Activated B cell treated with CpG ODN at 0.5 μM for 24 hours (primary cell): ENCODE measurements at regions not wholly inside any gene's neighbourhood (a gene's known extent, or its start where the extent isn't known, plus 50 kb on each side); places are given as distances from the start of the nearest gene placed in this dataset.

Experiments used
- ATAC-seq: fragments of 200-7000 bp; cut with Tn5 transposase; one replicate; pipeline ENCODE4 v1.10.0; 2021; ENCODE audit warnings: low read depth, mild to moderate bottlenecking, moderate library complexity
- CTCF ChIA-PET: fragments of 350-600 bp; sonication (Branson Sonifier 250); formaldehyde crosslinking; loops from one replicate; lab custom pipeline; 2021; ENCODE audit warnings: antibody characterized with exemption; lab: Charles Lee
- POLR2A ChIA-PET: fragments of 350-600 bp; sonication (Branson Sonifier 250); formaldehyde crosslinking; loops from one replicate; lab custom pipeline; 2021; ENCODE audit warnings: antibody characterized with exemption; lab: Charles Lee
- DNase-seq: peaks from one replicate; pipeline ENCODE4 v3.0.0; 2022
- H3K27ac Mint-ChIP-seq: one replicate; pipeline ENCODE4 v1.8.0; 2020; ENCODE audit warnings: mixed read lengths
- H3K27me3 Mint-ChIP-seq: one replicate; pipeline ENCODE4 v1.8.0; 2021; ENCODE audit warnings: mixed read lengths
- H3K36me3 Mint-ChIP-seq: one replicate; pipeline ENCODE4 v1.8.0; 2021; ENCODE audit warnings: low read depth, mixed read lengths
- H3K4me1 Mint-ChIP-seq: one replicate; pipeline ENCODE4 v1.8.0; 2021; ENCODE audit warnings: mixed read lengths
- H3K4me3 Mint-ChIP-seq: one replicate; pipeline ENCODE4 v1.8.0; 2020; ENCODE audit warnings: mild to moderate bottlenecking, mixed read lengths
- H3K9me3 Mint-ChIP-seq: one replicate; pipeline ENCODE4 v1.8.0; 2020; ENCODE audit warnings: mixed read lengths
- intact Hi-C: fragments of 100-400 bp; cut with micrococcal nuclease; formaldehyde crosslinking; loops from one replicate; pipeline ENCODE4 v1.15.1; 2024
- TF ChIP-seq, protein P1 (sequence below): fragments of 200-600 bp; IDR thresholded peaks from one replicate; pipeline ENCODE4 v1.8.0; 2022; ENCODE audit warnings: antibody characterized with exemption, mild to moderate bottlenecking

DNA sequence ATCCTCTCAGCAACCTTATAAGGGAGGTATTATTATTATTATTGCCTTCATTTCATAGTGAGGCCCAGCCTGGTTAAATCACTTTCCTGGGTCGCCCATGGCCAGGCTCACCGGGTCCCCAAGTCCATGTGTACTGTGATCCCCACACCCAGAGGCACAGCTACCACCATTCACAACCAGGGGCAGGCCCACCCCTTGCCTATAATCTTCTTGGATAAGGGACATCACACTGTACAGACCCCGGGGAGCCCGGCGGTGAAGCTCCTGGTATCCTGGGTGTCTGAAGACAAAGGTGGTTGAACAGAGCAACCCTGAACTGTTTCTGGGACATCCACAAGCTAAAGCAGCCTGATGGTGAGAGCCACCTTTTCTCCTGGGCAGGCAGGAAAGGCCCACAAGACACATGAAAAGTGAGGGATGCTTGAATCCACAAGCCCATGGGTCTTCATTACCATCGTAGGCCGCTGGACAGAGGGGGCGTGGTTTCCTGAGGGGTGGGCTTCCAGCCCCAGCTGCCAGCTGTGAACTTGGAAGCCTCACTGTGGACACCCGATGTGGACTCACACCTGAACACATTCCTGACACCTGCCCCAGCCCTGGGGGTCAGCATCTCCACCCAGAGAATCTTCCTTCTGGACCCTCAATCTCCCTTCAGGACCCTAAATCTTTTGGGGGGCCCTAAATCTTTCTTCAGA lies 185.5 kb upstream of the PMEPA1 start:
- Mint-ChIP-seq H3K9me3 (no peaks in the 10 kb centered on the region), H3K4me1 (no peaks in the 10 kb centered on the region), H3K27ac (no peak overlapping the region), H3K27me3 (peaks cover 36% of the 10 kb centered on the region), H3K36me3 (no peaks in the 10 kb centered on the region), H3K4me3 (no peak overlapping the region)
- intact Hi-C loops = no loop called here
- CTCF ChIA-PET = no interaction called here
- DNase-seq (no peak), ATAC-seq (no peak)
- TF ChIP-seq, protein P1, sequence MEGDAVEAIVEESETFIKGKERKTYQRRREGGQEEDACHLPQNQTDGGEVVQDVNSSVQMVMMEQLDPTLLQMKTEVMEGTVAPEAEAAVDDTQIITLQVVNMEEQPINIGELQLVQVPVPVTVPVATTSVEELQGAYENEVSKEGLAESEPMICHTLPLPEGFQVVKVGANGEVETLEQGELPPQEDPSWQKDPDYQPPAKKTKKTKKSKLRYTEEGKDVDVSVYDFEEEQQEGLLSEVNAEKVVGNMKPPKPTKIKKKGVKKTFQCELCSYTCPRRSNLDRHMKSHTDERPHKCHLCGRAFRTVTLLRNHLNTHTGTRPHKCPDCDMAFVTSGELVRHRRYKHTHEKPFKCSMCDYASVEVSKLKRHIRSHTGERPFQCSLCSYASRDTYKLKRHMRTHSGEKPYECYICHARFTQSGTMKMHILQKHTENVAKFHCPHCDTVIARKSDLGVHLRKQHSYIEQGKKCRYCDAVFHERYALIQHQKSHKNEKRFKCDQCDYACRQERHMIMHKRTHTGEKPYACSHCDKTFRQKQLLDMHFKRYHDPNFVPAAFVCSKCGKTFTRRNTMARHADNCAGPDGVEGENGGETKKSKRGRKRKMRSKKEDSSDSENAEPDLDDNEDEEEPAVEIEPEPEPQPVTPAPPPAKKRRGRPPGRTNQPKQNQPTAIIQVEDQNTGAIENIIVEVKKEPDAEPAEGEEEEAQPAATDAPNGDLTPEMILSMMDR = no peak
- POLR2A ChIA-PET = no interaction called here

DNA sequence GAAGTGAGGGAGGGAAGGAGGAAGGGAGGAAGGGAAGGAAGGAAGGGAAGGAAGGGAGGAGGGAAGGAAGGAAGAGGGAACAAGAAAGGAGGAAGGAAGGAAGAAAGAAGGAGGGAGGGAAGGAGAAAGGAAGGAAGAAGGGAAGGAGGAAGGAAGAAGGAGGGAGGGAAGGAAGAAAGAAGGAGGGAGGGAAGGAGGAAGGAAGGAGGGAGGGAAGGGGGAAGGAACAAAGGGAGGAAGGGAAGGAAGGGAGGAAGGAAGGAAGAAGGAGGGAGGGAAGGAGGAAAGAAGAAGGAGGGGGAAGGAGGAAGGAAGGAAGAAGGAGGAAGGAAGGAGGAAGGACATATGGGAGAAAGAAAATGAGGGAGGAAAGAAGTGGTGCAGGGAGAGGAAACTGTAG lies 184.7 kb upstream of the PMEPA1 start:
- H3K9me3 Mint-ChIP-seq = no peaks in the 10 kb centered on the region
- H3K4me1 Mint-ChIP-seq = no peaks in the 10 kb centered on the region
- no peak overlapping the region for H3K4me3 Mint-ChIP-seq
- TF ChIP-seq, protein P1 = no peak
- DNase-seq = no peak
- no peak overlapping the region for H3K27ac Mint-ChIP-seq
- CTCF ChIA-PET = no interaction called here
- intact Hi-C loops = no loop called here
- peaks cover 38% of the 10 kb centered on the region for H3K27me3 Mint-ChIP-seq
- H3K36me3 Mint-ChIP-seq = no peaks in the 10 kb centered on the region
- no peak for ATAC-seq
- POLR2A ChIA-PET = no interaction called here

DNA sequence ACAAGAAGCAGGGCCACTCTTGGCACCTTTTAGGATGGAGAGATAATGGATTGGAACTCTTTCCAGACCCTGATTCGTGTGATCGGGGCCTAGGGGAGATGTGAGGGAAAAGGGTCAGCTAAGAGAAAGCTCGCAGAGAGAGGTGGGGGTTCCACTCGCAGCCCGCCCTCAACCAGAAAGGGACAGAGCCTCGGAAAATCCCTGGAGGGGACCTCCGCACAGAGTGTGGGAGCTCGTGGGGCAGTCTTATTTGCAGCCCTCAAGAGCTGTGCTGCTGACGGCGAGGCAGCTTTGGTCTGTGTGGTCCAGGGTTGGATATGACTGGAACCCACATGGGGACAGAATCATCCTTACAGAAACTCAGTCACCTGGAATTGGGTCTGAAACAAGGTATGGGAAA lies 184.3 kb upstream of the PMEPA1 start:
- no peak overlapping the region for H3K4me3 Mint-ChIP-seq
- intact Hi-C loops = no loop called here
- no peak for DNase-seq
- ChIA-PET POLR2A (no interaction called here), CTCF (no interaction called here)
- H3K4me1 Mint-ChIP-seq = no peaks in the 10 kb centered on the region
- H3K9me3 Mint-ChIP-seq = no peaks in the 10 kb centered on the region
- no peak for ATAC-seq
- no peaks in the 10 kb centered on the region for H3K36me3 Mint-ChIP-seq
- TF ChIP-seq, protein P1 = no peak
- no peak overlapping the region for H3K27ac Mint-ChIP-seq
- peaks cover 35% of the 10 kb centered on the region for H3K27me3 Mint-ChIP-seq

DNA sequence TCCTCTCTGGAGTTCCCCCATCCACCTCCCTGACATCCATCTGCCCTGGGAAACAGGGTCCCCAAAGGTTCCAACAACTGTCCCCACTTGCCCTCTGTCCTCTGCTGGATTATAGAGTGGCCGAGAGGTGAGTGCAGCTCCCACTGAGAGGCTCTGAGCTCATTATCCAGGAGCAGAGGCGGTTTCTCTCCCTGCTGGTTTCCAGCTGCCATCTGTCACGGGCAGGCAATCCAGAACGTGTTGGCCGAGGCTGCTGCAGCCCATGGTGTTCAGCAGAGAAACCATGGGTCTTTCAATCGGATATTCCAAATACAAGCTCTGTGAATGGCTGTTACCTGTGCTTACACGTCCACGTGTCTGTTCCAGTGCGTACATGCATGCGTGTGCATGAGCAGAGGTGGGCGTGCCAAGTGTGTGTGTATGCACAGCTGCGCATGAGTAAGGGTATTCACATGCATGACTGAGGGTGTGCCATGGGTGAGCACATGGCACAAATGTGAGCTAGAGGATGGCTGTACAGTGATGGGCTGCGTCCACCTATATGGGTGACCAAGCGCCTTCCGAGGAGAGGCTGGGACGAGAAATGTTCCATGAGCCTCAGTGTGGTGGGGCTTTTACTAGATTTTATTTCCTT lies 183.7 kb upstream of the PMEPA1 start:
- Mint-ChIP-seq H3K27me3 (peaks cover 35% of the 10 kb centered on the region), H3K4me1 (no peaks in the 10 kb centered on the region), H3K36me3 (no peaks in the 10 kb centered on the region), H3K4me3 (no peak overlapping the region), H3K9me3 (no peaks in the 10 kb centered on the region), H3K27ac (no peak overlapping the region)
- TF ChIP-seq, protein P1 = no peak
- ChIA-PET POLR2A (no interaction called here), CTCF (no interaction called here)
- intact Hi-C loops = no loop called here
- DNase-seq (no peak), ATAC-seq (no peak)

DNA sequence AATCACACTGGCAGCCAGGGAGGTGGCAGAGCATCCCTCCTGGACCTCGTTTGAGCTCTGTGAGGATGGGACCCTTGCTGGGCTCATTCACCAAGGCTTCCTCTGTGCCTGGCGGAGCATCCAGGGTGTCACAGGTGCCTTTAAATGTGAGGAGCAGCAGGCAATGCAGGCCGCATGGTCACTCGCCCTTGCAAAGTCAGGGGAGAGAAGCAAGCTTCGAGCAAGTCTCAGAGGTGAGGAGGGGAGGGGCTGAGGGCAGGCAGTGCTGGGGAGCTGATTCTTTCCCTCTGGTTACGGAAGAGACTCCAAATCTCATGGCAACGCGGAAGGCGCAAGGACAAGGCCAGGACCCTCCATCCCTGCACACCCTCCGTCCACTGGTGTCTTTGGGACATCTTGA lies 182.7 kb upstream of the PMEPA1 start:
- intact Hi-C loops = no loop called here
- no peaks in the 10 kb centered on the region for H3K4me1 Mint-ChIP-seq
- H3K27me3 Mint-ChIP-seq = peaks cover 35% of the 10 kb centered on the region
- H3K9me3 Mint-ChIP-seq = no peaks in the 10 kb centered on the region
- ATAC-seq (no peak), DNase-seq (no peak)
- H3K4me3 Mint-ChIP-seq = no peak overlapping the region
- CTCF ChIA-PET = no interaction called here
- POLR2A ChIA-PET = no interaction called here
- TF ChIP-seq, protein P1 = no peak
- H3K27ac Mint-ChIP-seq = no peak overlapping the region
- no peaks in the 10 kb centered on the region for H3K36me3 Mint-ChIP-seq
